Transverse colon (tissue), 4 donors: ENCODE measurements at regions not wholly inside any gene's neighbourhood (a gene's known extent, or its start where the extent isn't known, plus 50 kb on each side); places are given as distances from the start of the nearest gene placed in this dataset.
A peak's percentile ranks its signal among the peaks of the same experiment; 100 is the strongest.

ENCODE experiments used
- DNase-seq: peaks from one replicate; pipeline ENCODE4 v3.0.0-alpha.2; 2019
- H3K27ac ChIP-seq, 4 donors: fragments of 200-600 bp; sonication (generic); 2 replicates each; pipeline ENCODE4 v1.5.1; 2016 to 2018; ENCODE audit warnings: inconsistent platforms in 4 of 4
- H3K27me3 ChIP-seq: fragments of 200-600 bp; sonication (generic); 2 replicates; pipeline ENCODE4 v1.5.1; 2017; ENCODE audit warnings: inconsistent platforms
- H3K36me3 ChIP-seq, 4 donors: fragments of 200-600 bp; sonication (generic); 2 replicates each; pipeline ENCODE4 v1.5.1; 2017 to 2019; ENCODE audit warnings: inconsistent platforms in 4 of 4
- H3K4me1 ChIP-seq, 4 donors: fragments of 200-600 bp; sonication (generic); 2 replicates each; pipeline ENCODE4 v1.5.1; 2017 to 2020; ENCODE audit warnings: inconsistent platforms in 4 of 4
- H3K4me3 ChIP-seq, 4 donors: fragments of 200-600 bp; sonication (generic); 1 replicate in 1 of 4; 2 replicates in 3 of 4; pipeline versions ENCODE4 v1.5.1 to v1.6.1; 2017 to 2019; ENCODE audit warnings: inconsistent platforms in 4 of 4
- H3K9me3 ChIP-seq, 2 donors: fragments of 200-600 bp; sonication (generic); 2 replicates each; pipeline ENCODE4 v1.5.1; 2017 to 2019; ENCODE audit warnings: inconsistent platforms in 2 of 2
- EP300 ChIP-seq: sonication (generic); formaldehyde crosslinking; IDR thresholded peaks from one replicate; pipeline ENCODE4 v1.6.1; 2017; ENCODE audit warnings: antibody characterized with exemption, low read depth
- POLR2A ChIP-seq: fragments of 450-650 bp; IDR thresholded peaks from one replicate; pipeline ENCODE4 v1.6.1; 2016; ENCODE audit warnings: antibody characterized with exemption, mild to moderate bottlenecking, moderate library complexity
- POLR2AphosphoS5 ChIP-seq, 3 donors: sonication (generic); formaldehyde crosslinking; IDR thresholded peaks; one replicate each; pipeline ENCODE4 v1.6.1; 2016; ENCODE audit warnings: antibody characterized with exemption in 3 of 3
- WGBS, 2 donors: methylation state at CpG; one replicate each; pipeline ENCODE4 v1.1.5; 2018; ENCODE audit warnings: low coverage in 1 of 2; 5-methylcytosine and 5-hydroxymethylcytosine counted together
- in situ Hi-C, 4 donors: fragments of 200-750 bp; cut with MboI; loops; one replicate each; pipeline versions ENCODE4 v1.15.0 to v1.15.1; 2017; ENCODE audit warnings: low sequenced_read_pairs in 3 of 4, low pct_ligation_motif_present in 1 of 4, low pct_unique_long_range_greater_than_20kb in 1 of 4
- intact Hi-C: fragments of 100-400 bp; cut with DNase I; formaldehyde crosslinking; loops from one replicate; pipeline ENCODE4 v1.15.1; 2023; ENCODE audit warnings: low total_unique reads
- TF ChIP-seq, protein P1 (sequence below), 5 experiments: fragments of 200-600 bp in 3 of 5; fragments of 450-650 bp in 2 of 5; sonication (generic) in 3 of 5; IDR thresholded peaks; 1 replicate in 2 of 5; 2 replicates in 3 of 5; pipeline ENCODE4 v1.5.1; 2016 to 2017; ENCODE audit warnings: antibody characterized with exemption in 5 of 5, inconsistent platforms in 3 of 5, mild to moderate bottlenecking in 2 of 5, moderate library complexity in 1 of 5

- Histone ChIP-seq H3K9me3 (no peaks in the 10 kb centered on the region), H3K4me3 (no peak overlapping the region), H3K4me1 (peaks cover 3 to 23% (median 14%) of the 10 kb centered on the region in 4 donors), H3K27ac (no peak overlapping the region), H3K27me3 (no peaks in the 10 kb centered on the region), H3K36me3 (no peaks in the 10 kb centered on the region)
- intact Hi-C loops, result no loop called here
- WGBS, 2 donors, result 73 to 80% methylated on average over 1 to 3 of the region's 3 CpGs
- DNase-seq, result no peak
- in situ Hi-C loops, result no loop called here
- TF ChIP-seq, protein P1, sequence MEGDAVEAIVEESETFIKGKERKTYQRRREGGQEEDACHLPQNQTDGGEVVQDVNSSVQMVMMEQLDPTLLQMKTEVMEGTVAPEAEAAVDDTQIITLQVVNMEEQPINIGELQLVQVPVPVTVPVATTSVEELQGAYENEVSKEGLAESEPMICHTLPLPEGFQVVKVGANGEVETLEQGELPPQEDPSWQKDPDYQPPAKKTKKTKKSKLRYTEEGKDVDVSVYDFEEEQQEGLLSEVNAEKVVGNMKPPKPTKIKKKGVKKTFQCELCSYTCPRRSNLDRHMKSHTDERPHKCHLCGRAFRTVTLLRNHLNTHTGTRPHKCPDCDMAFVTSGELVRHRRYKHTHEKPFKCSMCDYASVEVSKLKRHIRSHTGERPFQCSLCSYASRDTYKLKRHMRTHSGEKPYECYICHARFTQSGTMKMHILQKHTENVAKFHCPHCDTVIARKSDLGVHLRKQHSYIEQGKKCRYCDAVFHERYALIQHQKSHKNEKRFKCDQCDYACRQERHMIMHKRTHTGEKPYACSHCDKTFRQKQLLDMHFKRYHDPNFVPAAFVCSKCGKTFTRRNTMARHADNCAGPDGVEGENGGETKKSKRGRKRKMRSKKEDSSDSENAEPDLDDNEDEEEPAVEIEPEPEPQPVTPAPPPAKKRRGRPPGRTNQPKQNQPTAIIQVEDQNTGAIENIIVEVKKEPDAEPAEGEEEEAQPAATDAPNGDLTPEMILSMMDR (IDR thresholded peaks at IDR 0.05), result no peak
- no peak for TF ChIP-seq POLR2AphosphoS5 (IDR thresholded peaks at IDR 0.05)
- no peak for TF ChIP-seq EP300
- TF ChIP-seq POLR2A, result no peak
Measured at GRCh38 chr17:72497915-72498314, 377.1 kb downstream of the SOX9 start.

DNA sequence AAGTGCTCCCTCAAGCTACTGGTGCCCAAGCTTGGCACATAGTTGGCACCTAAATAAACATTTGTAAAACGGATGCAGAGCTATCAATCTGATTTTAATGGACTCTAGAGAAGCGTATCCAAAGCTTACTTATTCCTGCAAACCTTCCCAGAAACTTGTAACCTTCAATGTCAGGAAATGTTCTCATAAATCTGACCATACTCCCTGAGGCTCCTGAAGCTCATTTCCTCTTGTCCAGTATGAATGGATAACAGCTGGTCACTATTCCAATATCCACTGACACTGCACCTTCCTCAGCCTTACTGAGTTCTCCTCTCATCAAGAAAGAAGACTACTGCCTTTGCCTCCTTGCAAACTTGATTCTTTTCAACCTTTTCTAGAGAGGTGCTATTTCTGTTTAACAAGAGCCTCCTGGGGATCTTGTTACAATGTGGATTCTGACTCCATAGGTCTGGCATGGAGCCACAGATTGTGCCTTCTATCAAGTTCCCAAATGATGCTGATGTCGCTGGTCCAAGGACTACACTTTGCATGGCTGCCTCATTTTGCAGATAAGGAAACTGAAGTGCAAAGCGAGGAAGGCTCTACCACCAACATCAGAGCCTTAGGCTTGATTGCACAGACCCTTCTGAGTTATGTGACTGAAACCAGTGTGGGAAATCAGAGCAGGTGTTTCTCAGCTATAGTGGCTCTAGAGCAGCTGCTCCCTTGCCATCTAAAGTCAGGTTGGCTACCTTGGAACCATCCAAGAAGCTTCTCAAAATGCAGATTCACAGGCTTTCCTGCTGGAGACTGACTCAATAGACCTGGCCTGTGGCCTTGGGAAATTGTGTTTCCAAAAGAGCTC is 377.8 kb downstream of the SOX9 start:
- no peak for TF ChIP-seq EP300
- TF ChIP-seq, protein P1 (IDR thresholded peaks at IDR 0.05), result no peak
- no peak for DNase-seq
- Histone ChIP-seq H3K27me3 (no peaks in the 10 kb centered on the region), H3K36me3 (no peaks in the 10 kb centered on the region), H3K4me3 (no peak overlapping the region), H3K4me1 (peaks cover 4 to 27% (median 21%) of the 10 kb centered on the region in 4 donors), H3K9me3 (no peaks in the 10 kb centered on the region), H3K27ac (no peak overlapping the region)
- 41 to 75% methylated on average over 2 to 4 of the region's 4 CpGs for WGBS, 2 donors
- intact Hi-C loops, result no loop called here
- in situ Hi-C loops, result no loop called here

GRCh38 chr17:72501404-72502370 is 380.9 kb downstream of the SOX9 start:
- 45 to 60% methylated on average over 6 to 28 of the region's 28 CpGs for WGBS, 2 donors
- DNase-seq, result peak; percentile 37
- H3K36me3 ChIP-seq, result no peaks in the 10 kb centered on the region
- in situ Hi-C loops (no loop called here), intact Hi-C loops (no loop called here)
- peak overlapping the region in 1 of 4 donors; percentile 2 for H3K4me3 ChIP-seq
- H3K27ac ChIP-seq, result peak overlapping the region; percentile 6 to 79 (median 62)
- H3K27me3 ChIP-seq, result no peaks in the 10 kb centered on the region
- TF ChIP-seq POLR2A (no peak), EP300 (no peak), POLR2AphosphoS5 (IDR thresholded peaks at IDR 0.05) (no peak)
- TF ChIP-seq, protein P1 (IDR thresholded peaks at IDR 0.05), result peak in 1 of 5 experiments; percentile 14
- H3K9me3 ChIP-seq, result no peaks in the 10 kb centered on the region
- H3K4me1 ChIP-seq, result peaks cover 4 to 21% (median 16%) of the 10 kb centered on the region in 4 donors
